ENCODE measurements at regions not wholly inside any gene's neighbourhood (a gene's known extent, or its start where the extent isn't known, plus 50 kb on each side); places are given as distances from the start of the nearest gene placed in this dataset.

GRCh38 chr5:165079389-165079788, 1574.0 kb downstream of the MAT2B start:
- no peaks in the 10 kb centered on the region for H3K27me3 ChIP-seq (ENCODE audit: insufficient read depth, low read depth, low read length)
- no peak overlapping the region for H3K4me3 ChIP-seq (ENCODE audit: low read length)
- H3K79me2 ChIP-seq (replicated peaks; ENCODE audit: insufficient read depth, low read length) = no peaks in the 10 kb centered on the region
- no peaks in the 10 kb centered on the region for H4K20me1 ChIP-seq (ENCODE audit: insufficient read depth)
- H3K9me3 ChIP-seq (ENCODE audit: low read length) = no peaks in the 10 kb centered on the region
- no peaks in the 10 kb centered on the region for H3K9me2 ChIP-seq (ENCODE audit: insufficient read depth, low read length)
- no peaks in the 10 kb centered on the region for H3K36me3 ChIP-seq (ENCODE audit: insufficient read depth, low read length)
- H3K27ac ChIP-seq (ENCODE audit: low read length) = no peak overlapping the region
- no peaks in the 10 kb centered on the region for H3F3A ChIP-seq (ENCODE audit: insufficient read depth, low read length, poor library complexity, severe bottlenecking)
- no peak overlapping the region for H2AFZ ChIP-seq (ENCODE audit: low read depth, low read length)
- TF ChIP-seq POLR2AphosphoS5 (IDR thresholded peaks at IDR 0.05) (no peak), EZH2 (IDR thresholded peaks at IDR 0.05; ENCODE audit: borderline replicate concordance, insufficient read depth, low read length, poor library complexity, severe bottlenecking) (no peak), RAD21 (conservative IDR thresholded peaks at IDR 0.05) (no peak), REST (IDR thresholded peaks at IDR 0.05; ENCODE audit: borderline replicate concordance) (no peak), MXI1 (conservative IDR thresholded peaks at IDR 0.05; ENCODE audit: poor library complexity, severe bottlenecking) (no peak), TAF1 (IDR thresholded peaks at IDR 0.05; ENCODE audit: low read depth) (no peak), SMC3 (conservative IDR thresholded peaks at IDR 0.05; ENCODE audit: poor library complexity) (no peak), EP300 (conservative IDR thresholded peaks at IDR 0.05; ENCODE audit: poor library complexity, severe bottlenecking) (no peak)
- TF ChIP-seq, protein P1, sequence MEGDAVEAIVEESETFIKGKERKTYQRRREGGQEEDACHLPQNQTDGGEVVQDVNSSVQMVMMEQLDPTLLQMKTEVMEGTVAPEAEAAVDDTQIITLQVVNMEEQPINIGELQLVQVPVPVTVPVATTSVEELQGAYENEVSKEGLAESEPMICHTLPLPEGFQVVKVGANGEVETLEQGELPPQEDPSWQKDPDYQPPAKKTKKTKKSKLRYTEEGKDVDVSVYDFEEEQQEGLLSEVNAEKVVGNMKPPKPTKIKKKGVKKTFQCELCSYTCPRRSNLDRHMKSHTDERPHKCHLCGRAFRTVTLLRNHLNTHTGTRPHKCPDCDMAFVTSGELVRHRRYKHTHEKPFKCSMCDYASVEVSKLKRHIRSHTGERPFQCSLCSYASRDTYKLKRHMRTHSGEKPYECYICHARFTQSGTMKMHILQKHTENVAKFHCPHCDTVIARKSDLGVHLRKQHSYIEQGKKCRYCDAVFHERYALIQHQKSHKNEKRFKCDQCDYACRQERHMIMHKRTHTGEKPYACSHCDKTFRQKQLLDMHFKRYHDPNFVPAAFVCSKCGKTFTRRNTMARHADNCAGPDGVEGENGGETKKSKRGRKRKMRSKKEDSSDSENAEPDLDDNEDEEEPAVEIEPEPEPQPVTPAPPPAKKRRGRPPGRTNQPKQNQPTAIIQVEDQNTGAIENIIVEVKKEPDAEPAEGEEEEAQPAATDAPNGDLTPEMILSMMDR (IDR thresholded peaks at IDR 0.05; ENCODE audit: poor library complexity, severe bottlenecking) = no peak
- H3K4me2 ChIP-seq (ENCODE audit: low read length) = no peak overlapping the region
- no peak overlapping the region for H3K9ac ChIP-seq (ENCODE audit: low read length)

DNA sequence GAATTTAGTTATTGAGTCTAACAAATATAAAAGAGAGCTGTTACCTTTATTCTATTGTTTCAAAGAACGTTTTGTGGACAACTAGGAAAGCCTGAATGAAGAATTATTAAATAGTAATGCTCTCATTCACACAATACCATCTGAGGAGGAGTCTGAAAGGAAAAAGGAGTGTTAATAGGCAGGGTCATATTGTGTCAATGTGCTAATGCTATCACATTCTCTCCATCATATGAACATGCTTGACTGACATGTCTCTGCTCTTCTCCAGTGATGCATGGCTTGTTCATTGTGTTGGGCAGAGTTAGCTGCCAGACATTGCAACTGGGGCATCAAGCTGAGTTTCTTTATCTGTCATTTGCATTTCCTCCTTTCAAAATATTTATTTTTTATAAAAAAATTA, 1578.0 kb downstream of the MAT2B start:
- Histone ChIP-seq H3K27ac (ENCODE audit: low read length) (no peak overlapping the region), H3K9me3 (ENCODE audit: low read length) (no peaks in the 10 kb centered on the region), H3F3A (ENCODE audit: insufficient read depth, low read length, poor library complexity, severe bottlenecking) (no peaks in the 10 kb centered on the region), H2AFZ (ENCODE audit: low read depth, low read length) (no peak overlapping the region), H3K4me2 (ENCODE audit: low read length) (no peak overlapping the region), H3K4me3 (ENCODE audit: low read length) (no peak overlapping the region), H3K36me3 (ENCODE audit: insufficient read depth, low read length) (no peaks in the 10 kb centered on the region), H3K9ac (ENCODE audit: low read length) (no peak overlapping the region), H4K20me1 (ENCODE audit: insufficient read depth) (no peaks in the 10 kb centered on the region), H3K79me2 (replicated peaks; ENCODE audit: insufficient read depth, low read length) (no peaks in the 10 kb centered on the region), H3K27me3 (ENCODE audit: insufficient read depth, low read depth, low read length) (no peaks in the 10 kb centered on the region), H3K9me2 (ENCODE audit: insufficient read depth, low read length) (no peaks in the 10 kb centered on the region)
- no peak for TF ChIP-seq EZH2 (IDR thresholded peaks at IDR 0.05; ENCODE audit: borderline replicate concordance, insufficient read depth, low read length, poor library complexity, severe bottlenecking)
- TF ChIP-seq, protein P1 (IDR thresholded peaks at IDR 0.05; ENCODE audit: poor library complexity, severe bottlenecking) = no peak
- TF ChIP-seq SMC3 (conservative IDR thresholded peaks at IDR 0.05; ENCODE audit: poor library complexity) = no peak
- TF ChIP-seq MXI1 (conservative IDR thresholded peaks at IDR 0.05; ENCODE audit: poor library complexity, severe bottlenecking) = no peak
- TF ChIP-seq EP300 (conservative IDR thresholded peaks at IDR 0.05; ENCODE audit: poor library complexity, severe bottlenecking) = peak; percentile 55
